SK-N-SH treated with all-trans-retinoic acid at 6 μM for 48 hours (cell line): ENCODE measurements at regions not wholly inside any gene's neighbourhood (a gene's known extent, or its start where the extent isn't known, plus 50 kb on each side); places are given as distances from the start of the nearest gene placed in this dataset.

Source experiments
- ATAC-seq: fragments of 200-7000 bp; cut with Tn5 transposase; 3 replicates; pipeline ENCODE4 v1.9.1; 2020; ENCODE audit warnings: mild to moderate bottlenecking, moderate library complexity
- ARNTL ChIP-seq: fragments of 450-650 bp; formaldehyde crosslinking; IDR thresholded peaks from 2 replicates; pipeline ENCODE4 v1.5.0; 2020; ENCODE audit warnings: low read depth, mild to moderate bottlenecking, moderate library complexity, borderline replicate concordance
- BACH2 ChIP-seq: fragments of 250-450 bp; sonication (Bioruptor Pico); IDR thresholded peaks from 2 replicates; pipeline ENCODE4 v1.9.0; 2021; ENCODE audit warnings: mild to moderate bottlenecking, borderline replicate concordance
- CREB5 ChIP-seq: fragments of 250-450 bp; sonication (Bioruptor Pico); IDR thresholded peaks from 2 replicates; pipeline ENCODE4 v1.5.1; 2020; ENCODE audit warnings: low read depth, mild to moderate bottlenecking, moderate library complexity
- CSDC2 ChIP-seq: fragments of 250-450 bp; sonication (Bioruptor Pico); IDR thresholded peaks from 2 replicates; pipeline ENCODE4 v1.5.0; 2020; ENCODE audit warnings: mild to moderate bottlenecking, moderate library complexity
- CSRNP3 ChIP-seq: fragments of 250-450 bp; sonication (Bioruptor Pico); IDR thresholded peaks from 2 replicates; pipeline ENCODE4 v1.5.1; 2021; ENCODE audit warnings: mild to moderate bottlenecking, moderate library complexity
- ESRRG ChIP-seq: fragments of 250-450 bp; sonication (Bioruptor Pico); IDR thresholded peaks from 2 replicates; pipeline ENCODE4 v1.6.1; 2021; ENCODE audit warnings: mild to moderate bottlenecking
- GLIS3 ChIP-seq: fragments of 250-450 bp; sonication (Bioruptor Pico); IDR thresholded peaks from 2 replicates; pipeline ENCODE4 v1.5.0; 2020; ENCODE audit warnings: mild to moderate bottlenecking, moderate library complexity
- ISL1 ChIP-seq: fragments of 250-450 bp; sonication (Bioruptor Pico); IDR thresholded peaks from 2 replicates; pipeline ENCODE4 v2.1.2; 2022; ENCODE audit warnings: mild to moderate bottlenecking, moderate library complexity
- OSR1 ChIP-seq: fragments of 250-450 bp; sonication (Bioruptor Pico); IDR thresholded peaks from 2 replicates; pipeline ENCODE4 v1.8.0; 2022; ENCODE audit warnings: moderate library complexity, mild to moderate bottlenecking, inconsistent platforms
- PATZ1 ChIP-seq: fragments of 250-450 bp; sonication (Bioruptor Pico); IDR thresholded peaks from 2 replicates; pipeline ENCODE4 v1.8.0; 2020; ENCODE audit warnings: mild to moderate bottlenecking, moderate library complexity, borderline replicate concordance
- POU6F1 ChIP-seq: fragments of 250-450 bp; sonication (Bioruptor Pico); IDR thresholded peaks from 2 replicates; pipeline ENCODE4 v1.8.0; 2021; ENCODE audit warnings: low read depth, mild to moderate bottlenecking, moderate library complexity, borderline replicate concordance
- TCF4 ChIP-seq: fragments of 250-450 bp; sonication (Bioruptor Pico); IDR thresholded peaks from 2 replicates; pipeline ENCODE4 v1.8.0; 2021; ENCODE audit warnings: mild to moderate bottlenecking, moderate library complexity, borderline replicate concordance
- TOX ChIP-seq: fragments of 250-450 bp; sonication (Bioruptor Pico); IDR thresholded peaks from 2 replicates; pipeline ENCODE4 v1.8.0; 2021; ENCODE audit warnings: mild to moderate bottlenecking, moderate library complexity, borderline replicate concordance
- TSHZ2 ChIP-seq: fragments of 250-450 bp; sonication (Bioruptor Pico); IDR thresholded peaks from 2 replicates; pipeline ENCODE4 v1.5.0; 2020; ENCODE audit warnings: mild to moderate bottlenecking, moderate library complexity
- ZC3H10 ChIP-seq: fragments of 250-450 bp; sonication (Bioruptor Pico); IDR thresholded peaks from 2 replicates; pipeline ENCODE4 v1.5.1; 2021; ENCODE audit warnings: mild to moderate bottlenecking, moderate library complexity
- ZFP30 ChIP-seq: fragments of 450-650 bp; formaldehyde crosslinking; IDR thresholded peaks from 2 replicates; pipeline ENCODE4 v1.5.0; 2022; ENCODE audit warnings: mild to moderate bottlenecking, moderate library complexity
- ZNF70 ChIP-seq: fragments of 450-650 bp; formaldehyde crosslinking; IDR thresholded peaks from 2 replicates; pipeline ENCODE4 v1.5.0; 2020; ENCODE audit warnings: mild to moderate bottlenecking, moderate library complexity
- ZNF8 ChIP-seq: fragments of 450-650 bp; formaldehyde crosslinking; IDR thresholded peaks from 2 replicates; pipeline ENCODE4 v1.5.0; 2020; ENCODE audit warnings: mild to moderate bottlenecking, moderate library complexity

GRCh38 chr5:53425687-53426511 lies 54.5 kb upstream of the FST start:
- no peak for TF ChIP-seq GLIS3 (CRISPR knock-in tag)
- no peak for TF ChIP-seq CREB5 (CRISPR knock-in tag)
- no peak for TF ChIP-seq POU6F1 (CRISPR knock-in tag)
- peak; percentile 66; the same call in 1 of the 2 replicates for TF ChIP-seq TCF4 (CRISPR knock-in tag)
- TF ChIP-seq TOX (CRISPR knock-in tag), result no peak
- TF ChIP-seq OSR1 (CRISPR knock-in tag), result no peak
- TF ChIP-seq ESRRG (CRISPR knock-in tag), result no peak
- no peak for TF ChIP-seq ZC3H10 (CRISPR knock-in tag)
- peak; percentile 90 for TF ChIP-seq ISL1 (CRISPR knock-in tag)
- TF ChIP-seq CSRNP3 (CRISPR knock-in tag), result no peak
- no peak for TF ChIP-seq BACH2
- TF ChIP-seq ZNF70 (CRISPR knock-in tag), result no peak
- peak; percentile 39 for ATAC-seq

GRCh38 chr5:53426512-53426830 lies 54.0 kb upstream of the FST start:
- ATAC-seq, result no peak
- TF ChIP-seq ZNF70 (CRISPR knock-in tag), result no peak
- no peak for TF ChIP-seq ESRRG (CRISPR knock-in tag)
- no peak for TF ChIP-seq PATZ1 (CRISPR knock-in tag)
- TF ChIP-seq ZC3H10 (CRISPR knock-in tag), result no peak
- TF ChIP-seq ZFP30 (CRISPR knock-in tag), result no peak
- TF ChIP-seq POU6F1 (CRISPR knock-in tag), result no peak
- no peak for TF ChIP-seq ARNTL
- no peak for TF ChIP-seq GLIS3 (CRISPR knock-in tag)
- no peak for TF ChIP-seq TCF4 (CRISPR knock-in tag)
- TF ChIP-seq CSRNP3 (CRISPR knock-in tag), result no peak
- no peak for TF ChIP-seq CSDC2 (CRISPR knock-in tag)
- TF ChIP-seq ZNF8 (CRISPR knock-in tag), result no peak
- TF ChIP-seq BACH2, result no peak
- TF ChIP-seq TSHZ2 (CRISPR knock-in tag), result no peak
- TF ChIP-seq OSR1 (CRISPR knock-in tag), result no peak
